H7 (cell line): ENCODE measurements at regions not wholly inside any gene's neighbourhood (a gene's known extent, or its start where the extent isn't known, plus 50 kb on each side); places are given as distances from the start of the nearest gene placed in this dataset.

Experiments
- DNase-seq: peaks from one replicate; pipeline ENCODE4 v3.0.0; 2012
- H3K27me3 ChIP-seq: 2 replicates; pipeline ENCODE4 v1.6.0; 2011; ENCODE audit warnings: mild to moderate bottlenecking, low read length; ENCODE audit not compliant: control insufficient read depth, insufficient read depth
- H3K36me3 ChIP-seq: replicated peaks from 2 replicates; pipeline ENCODE4 v1.5.1; 2011; ENCODE audit warnings: low read length; ENCODE audit not compliant: control insufficient read depth, insufficient read depth
- H3K4me3 ChIP-seq: 2 replicates; pipeline ENCODE4 v1.5.1; 2011; ENCODE audit warnings: low read depth, mild to moderate bottlenecking, control low read depth, low read length, moderate library complexity; ENCODE audit not compliant: insufficient read depth

- Histone ChIP-seq H3K27me3 (no peaks in the 10 kb centered on the region), H3K4me3 (no peak overlapping the region), H3K36me3 (no peaks in the 10 kb centered on the region)
- no peak for DNase-seq
These were observed 52.1 kb upstream of the RASGEF1B start for GRCh38 chr4:81523672-81524327.

GRCh38 chr4:81522711-81523110, 51.0 kb upstream of the RASGEF1B start:
- no peak overlapping the region for H3K4me3 ChIP-seq
- H3K27me3 ChIP-seq: no peaks in the 10 kb centered on the region
- no peak for DNase-seq
- H3K36me3 ChIP-seq: no peaks in the 10 kb centered on the region

- no peaks in the 10 kb centered on the region for H3K36me3 ChIP-seq
- no peak for DNase-seq
- no peak overlapping the region for H3K4me3 ChIP-seq
- no peaks in the 10 kb centered on the region for H3K27me3 ChIP-seq
These were observed 50.0 kb upstream of the RASGEF1B start for GRCh38 chr4:81521708-81522107.
